ENCODE measurements at regions not wholly inside any gene's neighbourhood (a gene's known extent, or its start where the extent isn't known, plus 50 kb on each side); places are given as distances from the start of the nearest gene placed in this dataset.
"Not testable (repeated sequence)": the region's sequence is repeated elsewhere in the genome, so short reads cannot be mapped to it uniquely, and the experiment has no call there.

GRCh38 chr5:17401470-17402288, 96.4 kb upstream of the TAF11L2 start:
- DNase-seq = no peak

DNA sequence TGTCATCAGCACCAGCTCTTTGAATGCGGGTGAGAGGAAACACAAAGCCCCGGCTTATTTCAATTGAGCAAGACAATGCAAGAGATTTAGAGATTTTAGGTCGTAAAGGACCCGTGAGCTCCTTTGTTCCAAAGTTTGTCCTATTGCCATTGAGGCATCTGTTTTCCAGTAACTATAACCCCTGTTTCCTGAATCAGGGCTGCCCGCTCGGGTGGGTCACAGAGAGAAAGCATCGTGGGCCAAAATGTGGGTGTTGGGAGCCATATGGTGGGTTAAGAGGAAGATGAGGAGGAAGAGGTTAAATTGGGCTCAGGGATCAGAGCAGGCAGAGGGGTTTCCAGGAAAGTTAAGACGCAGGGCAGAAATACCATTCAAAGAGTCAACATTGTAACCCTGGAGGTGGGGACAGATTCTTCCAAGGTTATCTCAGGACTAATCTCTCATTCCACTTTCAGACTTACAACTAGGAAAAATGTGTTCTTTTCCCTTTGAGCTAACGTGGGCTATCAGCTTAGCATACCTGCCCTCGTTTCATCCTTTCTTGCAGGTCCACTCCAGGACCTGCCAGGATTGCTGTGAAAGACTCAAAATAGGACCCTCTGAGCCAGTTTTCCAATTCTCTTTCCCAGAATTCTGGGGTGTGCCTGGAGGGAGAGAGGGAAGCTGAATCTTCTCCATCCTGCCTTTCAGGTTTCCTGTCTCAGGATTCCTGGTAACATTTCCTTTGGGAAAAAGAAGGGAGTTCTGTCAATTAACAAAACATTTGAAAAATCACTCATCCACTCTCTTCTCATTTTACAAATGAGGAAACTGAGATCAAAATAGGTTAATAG, 95.5 kb upstream of the TAF11L2 start:
- DNase-seq = no peak

- DNase-seq = no peak
These were observed 94.1 kb upstream of the TAF11L2 start for GRCh38 chr5:17403695-17404490.

- no peak for DNase-seq
These were observed 92.1 kb upstream of the TAF11L2 start for GRCh38 chr5:17405976-17406375.

DNA sequence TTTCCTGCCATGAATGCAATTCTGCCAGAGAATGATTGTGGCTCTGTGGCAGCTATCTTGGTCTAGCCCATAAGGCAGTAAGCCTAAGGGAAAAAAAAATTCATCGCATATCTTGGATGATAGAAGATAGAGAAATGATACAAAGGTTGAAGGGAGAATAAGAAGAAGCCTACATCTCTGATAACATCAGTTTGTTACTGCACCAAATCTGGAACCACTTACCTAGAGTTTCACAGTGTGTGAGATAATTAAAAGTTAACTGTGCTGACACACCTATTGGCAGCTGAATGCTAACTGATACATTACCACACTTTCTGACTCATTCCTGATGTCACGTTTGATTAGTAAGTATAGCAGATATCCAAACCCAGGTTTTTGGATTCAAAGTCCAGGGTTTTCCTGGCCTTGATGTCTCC, 91.6 kb upstream of the TAF11L2 start:
- no peak for DNase-seq

DNA sequence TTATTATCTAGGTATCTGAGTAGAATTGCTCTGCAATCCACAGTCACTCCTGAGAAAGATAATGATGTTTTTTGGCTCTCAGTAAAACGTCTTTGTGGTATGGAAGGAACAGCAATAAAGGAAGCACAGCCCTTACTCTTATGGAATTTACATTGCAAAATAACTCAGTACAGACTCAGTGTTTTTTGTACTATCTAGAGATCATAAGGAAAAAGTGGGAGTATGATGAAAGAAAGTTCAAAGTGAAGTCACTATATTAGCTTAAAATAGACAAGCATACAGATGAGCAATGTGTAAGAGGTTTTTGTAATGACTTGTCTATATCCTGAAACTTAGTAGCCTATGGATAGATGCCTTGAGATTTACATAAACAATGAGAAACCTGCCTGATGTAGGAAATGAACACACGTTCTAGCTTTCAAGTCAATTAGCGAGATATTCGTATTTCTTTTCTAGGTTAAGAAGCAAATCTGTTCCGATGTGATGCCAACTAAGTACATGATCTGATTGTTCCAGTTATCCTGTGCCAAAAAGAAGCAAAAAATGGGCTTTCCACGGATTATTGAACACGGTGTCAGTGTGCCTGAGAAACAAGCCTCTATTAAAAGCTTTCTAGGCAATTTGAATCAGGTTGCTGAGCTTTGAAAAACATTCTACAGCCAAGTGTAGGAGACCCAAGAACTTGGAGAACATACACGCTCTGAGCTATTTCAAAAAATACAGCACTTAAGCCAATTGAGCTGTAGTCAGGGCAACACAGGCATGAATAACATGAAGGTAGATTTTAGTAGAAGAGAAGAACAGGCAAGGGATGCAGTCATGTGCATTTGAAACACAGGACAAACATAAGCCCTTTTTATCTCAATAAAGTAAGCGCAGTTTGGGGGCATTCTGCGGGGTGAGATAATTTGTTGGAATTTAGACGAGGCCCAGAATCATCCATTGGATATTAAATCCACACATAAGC, 86.3 kb upstream of the TAF11L2 start:
- DNase-seq = no peak

- DNase-seq = peak; percentile 42
These were observed 85.0 kb upstream of the TAF11L2 start for GRCh38 chr5:17412760-17413671.

- no peak for DNase-seq
These were observed 84.3 kb upstream of the TAF11L2 start for GRCh38 chr5:17413691-17414090.

GRCh38 chr5:17415321-17415758, 82.7 kb upstream of the TAF11L2 start:
- DNase-seq = no peak

DNA sequence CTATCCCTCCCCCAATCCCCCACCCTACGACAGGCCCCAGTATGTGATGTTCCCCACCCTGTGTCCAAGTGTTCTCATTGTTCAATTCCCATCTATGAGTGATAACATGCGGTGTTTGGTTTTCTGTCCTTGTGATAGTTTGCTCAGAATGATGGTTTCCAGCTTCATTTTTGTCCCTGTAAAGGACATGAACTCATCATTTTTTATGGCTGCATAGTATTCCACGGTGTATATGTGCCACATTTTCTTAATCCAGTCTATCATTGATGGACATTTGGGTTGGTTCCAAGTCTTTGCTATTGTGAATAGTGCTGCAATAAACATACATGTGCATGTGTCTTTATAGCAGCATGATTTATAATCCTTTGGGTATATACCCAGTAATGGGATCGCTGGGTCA, 81.7 kb upstream of the TAF11L2 start:
- DNase-seq = not testable (repeated sequence)

DNA sequence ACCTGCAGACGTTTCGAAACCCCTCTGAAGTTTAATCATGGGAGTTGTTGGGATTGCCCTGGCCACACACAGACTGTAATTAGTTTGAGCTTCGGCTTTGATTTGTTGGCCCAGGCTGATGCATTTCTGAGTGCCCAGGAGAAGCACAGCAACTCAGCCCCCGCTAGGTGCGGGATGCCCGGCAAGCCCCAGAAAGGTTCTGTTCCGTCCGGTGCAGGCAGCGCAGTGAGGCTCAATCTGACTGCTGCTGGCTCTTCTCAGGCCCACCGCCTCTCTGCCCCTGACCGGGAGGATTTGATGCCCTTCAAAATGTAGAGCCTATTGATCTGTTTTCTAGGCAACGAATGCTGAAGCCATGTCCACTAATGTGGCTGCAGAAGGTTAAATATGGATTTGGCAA, 73.4 kb upstream of the TAF11L2 start:
- no peak for DNase-seq

GRCh38 chr5:17425385-17426070, 72.5 kb upstream of the TAF11L2 start:
- no peak for DNase-seq

GRCh38 chr5:17426104-17426749, 71.8 kb upstream of the TAF11L2 start:
- DNase-seq = no peak

DNA sequence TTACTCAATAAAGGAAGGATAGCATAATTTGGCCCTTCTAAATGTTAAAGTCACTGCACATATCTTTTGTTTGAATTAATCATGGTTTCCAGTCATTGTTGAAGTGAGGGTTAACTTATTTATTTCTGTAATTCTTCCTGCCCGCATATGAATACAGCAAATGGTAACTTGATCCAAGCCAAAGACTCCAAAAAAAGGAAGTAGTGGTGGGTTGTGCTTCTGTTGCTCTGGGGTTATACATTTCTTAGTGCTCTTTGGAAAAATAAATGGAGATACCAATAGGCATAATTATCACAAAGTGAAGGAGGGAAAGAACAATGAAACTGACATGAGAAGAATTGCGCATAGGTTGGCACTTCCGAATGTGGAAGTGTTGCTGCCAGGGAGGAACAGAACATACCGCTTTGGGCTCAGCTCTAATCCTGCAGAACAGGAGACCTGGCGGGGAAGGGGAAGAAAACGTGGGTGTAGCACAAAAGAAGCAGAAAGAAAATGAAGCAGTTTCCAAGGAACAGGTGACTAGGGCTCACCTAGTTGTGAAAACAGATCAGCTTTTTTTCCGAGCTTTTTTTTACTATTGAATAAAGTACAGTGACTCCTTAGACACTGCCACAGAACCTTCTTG, 69.7 kb upstream of the TAF11L2 start:
- no peak for DNase-seq

- no peak for DNase-seq
These were observed 68.7 kb upstream of the TAF11L2 start for GRCh38 chr5:17429353-17429752.

DNA sequence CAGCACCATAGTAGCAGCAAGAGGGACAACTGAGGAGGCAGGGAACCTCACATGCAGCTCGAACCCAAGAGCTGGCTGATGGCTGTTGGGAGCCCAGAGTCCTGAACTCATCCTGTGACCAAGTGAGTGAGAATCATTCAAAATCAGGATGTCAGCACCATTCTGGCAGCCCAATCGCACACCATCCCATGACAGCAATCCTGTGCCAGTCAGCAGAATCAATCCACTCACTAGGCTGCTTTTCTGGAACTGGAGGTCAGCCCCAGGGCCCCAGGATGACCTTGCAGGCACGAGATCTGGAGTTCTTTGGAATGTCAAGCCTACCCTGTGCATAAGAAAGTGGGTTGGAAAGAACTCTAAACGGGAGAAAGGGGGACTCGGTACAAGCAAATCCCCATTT, 67.8 kb upstream of the TAF11L2 start:
- DNase-seq = no peak

GRCh38 chr5:17431272-17432050, 66.6 kb upstream of the TAF11L2 start:
- no peak for DNase-seq

GRCh38 chr5:17432569-17432968, 65.5 kb upstream of the TAF11L2 start:
- DNase-seq = no peak
